Prostate gland (tissue), 2 donors: ENCODE measurements at regions not wholly inside any gene's neighbourhood (a gene's known extent, or its start where the extent isn't known, plus 50 kb on each side); places are given as distances from the start of the nearest gene placed in this dataset.
"Not testable (repeated sequence)": the region's sequence is repeated elsewhere in the genome, so short reads cannot be mapped to it uniquely, and the experiment has no call there.

ENCODE experiments used
- DNase-seq: peaks from one replicate; pipeline ENCODE4 v3.0.0-alpha.2; 2019; ENCODE audit warnings: low spot score
- H3K27ac ChIP-seq, 2 donors: fragments of 200-600 bp; sonication (generic); 2 replicates each; pipeline ENCODE4 v1.5.1; 2017 to 2019
- H3K27me3 ChIP-seq: fragments of 200-600 bp; sonication (generic); replicated peaks from 2 replicates; pipeline ENCODE4 v1.5.1; 2019; ENCODE audit not compliant: insufficient read depth
- H3K36me3 ChIP-seq, 2 donors: fragments of 200-600 bp; sonication (generic); 1 replicate in 1 of 2; 2 replicates in 1 of 2; pipeline versions ENCODE4 v1.5.1 to v1.8.1; 2017 to 2019
- H3K4me1 ChIP-seq: fragments of 200-600 bp; sonication (generic); replicated peaks from 2 replicates; pipeline ENCODE4 v1.5.1; 2019
- H3K4me3 ChIP-seq, 2 donors: fragments of 200-600 bp; sonication (generic); 2 replicates each; pipeline ENCODE4 v1.5.1; 2017 to 2019
- H3K9me3 ChIP-seq: fragments of 200-600 bp; sonication (generic); 2 replicates; pipeline ENCODE4 v1.5.1; 2017
- CTCF ChIP-seq, 4 experiments: fragments of 200-600 bp in 2 of 4; fragments of 450-650 bp in 2 of 4; sonication (generic) in 2 of 4; IDR thresholded peaks; 1 replicate in 3 of 4; 2 replicates in 1 of 4; pipeline ENCODE4 v1.5.1; 2016 to 2019; ENCODE audit warnings: antibody characterized with exemption in 4 of 4, mild to moderate bottlenecking in 2 of 4, moderate library complexity in 2 of 4
- POLR2A ChIP-seq: fragments of 450-650 bp; IDR thresholded peaks from one replicate; pipeline ENCODE4 v1.6.1; 2016; ENCODE audit warnings: antibody characterized with exemption, mild to moderate bottlenecking
- POLR2AphosphoS5 ChIP-seq: sonication (generic); formaldehyde crosslinking; IDR thresholded peaks from one replicate; pipeline ENCODE4 v1.6.1; 2017; ENCODE audit warnings: antibody characterized with exemption
- WGBS: methylation state at CpG from one replicate; pipeline ENCODE4 v1.1.5; 2018; 5-methylcytosine and 5-hydroxymethylcytosine counted together
- intact Hi-C: fragments of 100-400 bp; cut with DNase I; formaldehyde crosslinking; loops from one replicate; pipeline ENCODE4 v1.14.2; 2022

- intact Hi-C loops, H3K9me3 ChIP-seq, DNase-seq, H3K27ac ChIP-seq, H3K36me3 ChIP-seq, H3K27me3 ChIP-seq, H3K4me3 ChIP-seq, H3K4me1 ChIP-seq: not testable (repeated sequence)
- no CpG with 5 or more reads among the region's 16 CpGs for WGBS
Measured at GRCh38 chrY:6685783-6686389, 224.6 kb upstream of the TBL1Y start.

GRCh38 chrY:6701558-6702161 lies 208.8 kb upstream of the TBL1Y start:
- H3K27me3 ChIP-seq, H3K4me3 ChIP-seq, H3K9me3 ChIP-seq, intact Hi-C loops, H3K4me1 ChIP-seq, DNase-seq, H3K27ac ChIP-seq, H3K36me3 ChIP-seq: not testable (repeated sequence)
- WGBS, result no CpG with 5 or more reads among the region's 16 CpGs

GRCh38 chrY:6721443-6721842 lies 189.1 kb upstream of the TBL1Y start:
- H3K27ac ChIP-seq, H3K27me3 ChIP-seq, H3K4me1 ChIP-seq, H3K36me3 ChIP-seq, DNase-seq, intact Hi-C loops, H3K9me3 ChIP-seq, H3K4me3 ChIP-seq: not testable (repeated sequence)
- WGBS, result 76% methylated on average over 2 of the region's 2 CpGs

GRCh38 chrY:6747210-6747609 lies 163.3 kb upstream of the TBL1Y start:
- 10% methylated on average over 3 of the region's 3 CpGs for WGBS
- intact Hi-C loops, DNase-seq, H3K27me3 ChIP-seq, H3K27ac ChIP-seq, H3K36me3 ChIP-seq, H3K4me1 ChIP-seq, H3K4me3 ChIP-seq, H3K9me3 ChIP-seq: not testable (repeated sequence)

GRCh38 chrY:6782334-6782733 lies 128.2 kb upstream of the TBL1Y start:
- H3K36me3 ChIP-seq, result no peaks in the 10 kb centered on the region
- H3K4me1 ChIP-seq, result no peaks in the 10 kb centered on the region
- WGBS, result 72% methylated on average over 2 of the region's 2 CpGs
- DNase-seq, result no peak
- H3K27me3 ChIP-seq, result no peaks in the 10 kb centered on the region
- intact Hi-C loops, result no loop called here
- no peak overlapping the region for H3K4me3 ChIP-seq
- no peak overlapping the region for H3K27ac ChIP-seq
- no peaks in the 10 kb centered on the region for H3K9me3 ChIP-seq
- TF ChIP-seq POLR2A (no peak), CTCF (IDR thresholded peaks at IDR 0.05) (no peak), POLR2AphosphoS5 (no peak)

- intact Hi-C loops, result no loop called here
- Histone ChIP-seq H3K27ac (no peak overlapping the region), H3K4me1 (no peaks in the 10 kb centered on the region), H3K36me3 (no peaks in the 10 kb centered on the region), H3K9me3 (no peaks in the 10 kb centered on the region), H3K27me3 (no peaks in the 10 kb centered on the region), H3K4me3 (no peak overlapping the region)
- no peak for TF ChIP-seq CTCF (IDR thresholded peaks at IDR 0.05)
- no peak for TF ChIP-seq POLR2AphosphoS5
- no peak for TF ChIP-seq POLR2A
- DNase-seq, result no peak
- WGBS, result 42% methylated on average over 2 of the region's 2 CpGs
Measured at GRCh38 chrY:6786960-6787359, 123.5 kb upstream of the TBL1Y start.

- H3K9me3 ChIP-seq, result no peaks in the 10 kb centered on the region
- no peaks in the 10 kb centered on the region for H3K36me3 ChIP-seq
- no peak for DNase-seq
- no peaks in the 10 kb centered on the region for H3K27me3 ChIP-seq
- H3K4me1 ChIP-seq, result no peaks in the 10 kb centered on the region
- no peak overlapping the region for H3K4me3 ChIP-seq
- TF ChIP-seq CTCF (IDR thresholded peaks at IDR 0.05), result peak in 1 of 4 experiments; percentile 30
- TF ChIP-seq POLR2AphosphoS5, result no peak
- H3K27ac ChIP-seq, result no peak overlapping the region
- intact Hi-C loops, result no loop called here
- WGBS, result 10% methylated on average over 3 of the region's 3 CpGs
Measured at GRCh38 chrY:6811633-6812032, 98.9 kb upstream of the TBL1Y start.
